NCI-H2227 (cell line): ENCODE measurements at regions not wholly inside any gene's neighbourhood (a gene's known extent, or its start where the extent isn't known, plus 50 kb on each side); places are given as distances from the start of the nearest gene placed in this dataset.
"Not testable (repeated sequence)": the region's sequence is repeated elsewhere in the genome, so short reads cannot be mapped to it uniquely, and the experiment has no call there.

Experiments used
- DNase-seq: peaks from one replicate; lab custom pipeline; 2025; ENCODE audit not compliant: unreplicated experiment; lab: John Stamatoyannopoulos, UW

- no peak for DNase-seq
Observed at GRCh38 chr5:162209005-162209605, 141.5 kb downstream of the GABRG2 start.

- no peak for DNase-seq
Observed at GRCh38 chr5:162214551-162214950, 147.0 kb downstream of the GABRG2 start.

- DNase-seq: no peak
Observed at GRCh38 chr5:162217037-162217436, 149.5 kb downstream of the GABRG2 start.

- DNase-seq: no peak
Observed at GRCh38 chr5:162221910-162222309, 154.3 kb downstream of the GABRG2 start.

GRCh38 chr5:162227075-162227474, 159.5 kb downstream of the GABRG2 start:
- DNase-seq: no peak

- no peak for DNase-seq
Observed at GRCh38 chr5:162230348-162230747, 162.8 kb downstream of the GABRG2 start.

GRCh38 chr5:162231522-162231921, 163.9 kb downstream of the GABRG2 start:
- DNase-seq: no peak

- DNase-seq: no peak
Observed at GRCh38 chr5:162240734-162241133, 173.2 kb downstream of the GABRG2 start.

GRCh38 chr5:162242416-162242815, 174.8 kb downstream of the GABRG2 start:
- no peak for DNase-seq

- no peak for DNase-seq
Observed at GRCh38 chr5:162243651-162244050, 176.1 kb downstream of the GABRG2 start.

GRCh38 chr5:162248107-162248713, 180.6 kb downstream of the GABRG2 start:
- DNase-seq: no peak

GRCh38 chr5:162256711-162257110, 189.1 kb downstream of the GABRG2 start:
- no peak for DNase-seq

GRCh38 chr5:162268694-162269481, 201.3 kb downstream of the GABRG2 start:
- DNase-seq: no peak

GRCh38 chr5:162272417-162272816, 204.8 kb downstream of the GABRG2 start:
- no peak for DNase-seq

GRCh38 chr5:162274679-162275078, 207.1 kb downstream of the GABRG2 start:
- DNase-seq: no peak

- DNase-seq: not testable (repeated sequence)
Observed at GRCh38 chr5:162275387-162275786, 207.8 kb downstream of the GABRG2 start.

GRCh38 chr5:162282191-162282590, 214.6 kb downstream of the GABRG2 start:
- DNase-seq: no peak

GRCh38 chr5:162283609-162284008, 216.0 kb downstream of the GABRG2 start:
- DNase-seq: no peak

- DNase-seq: no peak
Observed at GRCh38 chr5:162288647-162289296, 221.2 kb downstream of the GABRG2 start.

- DNase-seq: no peak
Observed at GRCh38 chr5:162289489-162289888, 221.9 kb downstream of the GABRG2 start.

GRCh38 chr5:162299793-162300192, 232.2 kb downstream of the GABRG2 start:
- no peak for DNase-seq

- no peak for DNase-seq
Observed at GRCh38 chr5:162301356-162301755, 233.8 kb downstream of the GABRG2 start.
